Astrocyte of the spinal cord (primary cell): ENCODE measurements at regions not wholly inside any gene's neighbourhood (a gene's known extent, or its start where the extent isn't known, plus 50 kb on each side); places are given as distances from the start of the nearest gene placed in this dataset.

Experiments used
- DNase-seq: peaks from one replicate; pipeline ENCODE4 v3.0.0; 2011; ENCODE audit warnings: low read depth, low spot score
- H3K4me3 ChIP-seq: 2 replicates; pipeline ENCODE4 v1.5.1; 2011; ENCODE audit warnings: low read depth, mild to moderate bottlenecking, low read length, moderate library complexity
- in situ Hi-C: cut with HindIII; loops from 2 replicates; pipeline ENCODE4 v1.10.0; 2017; ENCODE audit warnings: low sequenced_read_pairs
- TF ChIP-seq, protein P1 (sequence below): IDR thresholded peaks from 2 replicates; pipeline ENCODE4 v1.5.1; 2012; ENCODE audit warnings: low read depth, mild to moderate bottlenecking, low read length, inconsistent platforms

DNA sequence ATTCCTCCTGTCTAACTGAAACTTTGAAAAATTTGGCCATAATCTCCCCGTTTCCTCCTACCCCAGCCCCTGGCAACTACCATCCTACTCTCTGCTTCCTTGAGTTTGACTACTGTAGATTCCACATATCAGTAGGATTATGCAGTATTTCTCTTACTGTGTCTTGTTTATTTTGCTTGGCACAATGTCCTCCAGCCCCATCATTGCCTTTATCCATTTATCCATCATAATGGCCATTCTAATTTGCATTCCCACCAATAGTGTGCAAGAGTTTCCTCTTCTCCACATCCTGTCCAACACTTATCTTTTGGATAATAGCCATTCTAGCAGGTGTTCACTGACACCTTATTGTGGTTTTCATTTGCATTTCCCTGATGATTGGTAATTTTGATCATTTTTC, 202.3 kb downstream of the THBS2 start:
- in situ Hi-C loops = no loop called here
- no peak for DNase-seq
- TF ChIP-seq, protein P1, sequence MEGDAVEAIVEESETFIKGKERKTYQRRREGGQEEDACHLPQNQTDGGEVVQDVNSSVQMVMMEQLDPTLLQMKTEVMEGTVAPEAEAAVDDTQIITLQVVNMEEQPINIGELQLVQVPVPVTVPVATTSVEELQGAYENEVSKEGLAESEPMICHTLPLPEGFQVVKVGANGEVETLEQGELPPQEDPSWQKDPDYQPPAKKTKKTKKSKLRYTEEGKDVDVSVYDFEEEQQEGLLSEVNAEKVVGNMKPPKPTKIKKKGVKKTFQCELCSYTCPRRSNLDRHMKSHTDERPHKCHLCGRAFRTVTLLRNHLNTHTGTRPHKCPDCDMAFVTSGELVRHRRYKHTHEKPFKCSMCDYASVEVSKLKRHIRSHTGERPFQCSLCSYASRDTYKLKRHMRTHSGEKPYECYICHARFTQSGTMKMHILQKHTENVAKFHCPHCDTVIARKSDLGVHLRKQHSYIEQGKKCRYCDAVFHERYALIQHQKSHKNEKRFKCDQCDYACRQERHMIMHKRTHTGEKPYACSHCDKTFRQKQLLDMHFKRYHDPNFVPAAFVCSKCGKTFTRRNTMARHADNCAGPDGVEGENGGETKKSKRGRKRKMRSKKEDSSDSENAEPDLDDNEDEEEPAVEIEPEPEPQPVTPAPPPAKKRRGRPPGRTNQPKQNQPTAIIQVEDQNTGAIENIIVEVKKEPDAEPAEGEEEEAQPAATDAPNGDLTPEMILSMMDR = no peak
- H3K4me3 ChIP-seq = no peak overlapping the region

DNA sequence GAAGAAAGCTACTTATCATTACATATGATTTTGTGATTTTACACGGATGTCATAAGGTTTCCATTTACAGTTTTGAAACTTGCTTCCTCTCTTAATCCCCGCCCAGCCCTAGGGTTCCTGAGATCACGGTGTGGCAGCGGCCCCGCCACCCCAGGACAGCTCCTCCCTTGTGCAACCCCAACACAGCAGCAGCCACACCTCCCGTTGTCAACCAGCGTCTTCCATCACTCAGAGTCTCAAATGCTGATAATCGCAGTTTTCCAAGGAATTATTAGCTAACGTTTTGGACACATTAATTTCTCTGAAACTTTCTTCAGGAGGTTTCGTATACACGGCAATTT, 204.8 kb downstream of the THBS2 start:
- in situ Hi-C loops = no loop called here
- no peak overlapping the region for H3K4me3 ChIP-seq
- no peak for DNase-seq
- TF ChIP-seq, protein P1 = no peak

DNA sequence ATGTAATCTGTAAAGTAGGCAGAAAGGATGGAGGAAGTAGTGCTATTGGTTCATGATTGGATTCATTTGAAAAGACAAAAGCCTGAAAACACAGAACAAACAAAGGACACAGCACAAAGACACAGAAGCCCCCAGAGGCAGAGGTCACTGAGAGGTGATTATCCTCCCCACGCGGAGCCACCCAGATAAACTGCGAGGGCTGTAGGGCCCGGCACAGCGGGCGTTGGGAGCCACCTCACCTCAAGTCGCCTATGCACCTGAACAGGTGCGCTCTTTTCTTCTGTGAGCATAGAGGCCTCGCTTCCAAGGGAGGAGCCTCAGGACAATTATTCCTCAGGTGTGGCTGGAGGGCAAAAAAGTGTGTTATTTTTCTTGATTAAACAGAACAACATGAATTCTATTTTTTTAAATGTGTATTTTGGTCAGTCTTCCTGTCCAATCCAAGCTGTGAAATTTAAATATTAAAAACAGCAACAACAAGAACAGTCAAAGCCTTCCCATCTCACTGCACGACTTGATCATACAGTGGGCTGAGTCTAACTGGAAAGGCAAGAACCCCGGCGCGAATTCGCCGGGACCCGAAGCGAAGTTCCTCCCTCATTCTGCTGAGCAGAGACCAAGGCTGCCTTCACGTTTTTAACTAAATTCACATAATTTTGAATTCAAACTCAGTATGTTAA, 205.3 kb downstream of the THBS2 start:
- no peak overlapping the region for H3K4me3 ChIP-seq
- DNase-seq = no peak
- TF ChIP-seq, protein P1 = no peak
- in situ Hi-C loops = no loop called here

DNA sequence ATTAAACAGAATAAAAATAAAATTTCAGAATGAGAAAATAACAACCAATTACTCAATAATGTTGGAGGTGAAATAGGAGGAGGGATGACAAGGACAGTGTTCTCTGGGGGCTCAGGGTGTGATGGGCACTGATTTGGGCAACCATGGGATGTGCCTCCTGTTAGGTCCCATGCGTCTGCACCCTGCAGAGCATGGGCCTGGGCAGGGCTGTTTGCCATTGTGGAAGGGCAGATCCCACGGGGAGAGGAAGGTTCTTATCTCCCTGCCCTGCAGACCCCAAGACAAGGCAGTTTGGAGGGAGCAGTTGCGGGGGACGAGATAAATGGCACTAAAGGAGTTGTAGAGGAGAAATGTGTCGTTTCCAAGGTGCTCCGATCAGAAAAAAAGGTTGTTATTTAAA, 206.3 kb downstream of the THBS2 start:
- no peak for DNase-seq
- TF ChIP-seq, protein P1 = no peak
- in situ Hi-C loops = no loop called here
- no peak overlapping the region for H3K4me3 ChIP-seq

DNA sequence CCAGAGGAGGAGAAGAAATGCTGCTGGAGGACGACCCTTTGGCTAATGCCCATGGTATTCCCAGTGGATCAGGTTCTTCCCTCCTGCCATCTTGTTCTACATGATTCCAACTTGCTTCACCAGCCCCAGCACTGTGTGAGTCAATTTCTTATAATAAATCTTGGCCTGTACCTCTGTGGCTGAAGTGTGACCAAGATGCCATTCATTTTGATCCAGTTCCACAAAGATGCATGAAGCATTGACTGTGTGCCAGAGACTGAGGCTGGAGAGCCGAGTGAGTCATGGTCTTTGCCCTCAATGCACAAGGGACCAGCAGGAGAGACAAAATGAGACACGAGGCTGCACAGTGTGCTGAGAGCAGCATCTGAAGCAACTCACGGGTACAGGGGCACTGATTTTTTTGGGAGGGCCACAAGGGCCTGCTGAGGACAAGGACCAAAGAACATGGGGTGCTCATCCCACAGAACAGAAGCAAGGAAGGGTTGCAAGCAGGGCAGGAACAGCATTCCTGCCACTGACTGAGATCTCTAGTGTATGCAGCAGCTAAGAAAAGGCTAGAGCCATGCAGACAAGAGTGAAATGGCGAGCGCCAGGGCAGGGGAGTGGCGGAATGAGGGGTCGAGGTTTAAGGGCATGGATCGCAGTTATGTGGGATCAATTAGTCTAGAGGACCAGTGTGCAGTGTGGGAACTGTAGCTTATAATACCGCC, 207.0 kb downstream of the THBS2 start:
- TF ChIP-seq, protein P1 = no peak
- DNase-seq = peak; percentile 76
- no peak overlapping the region for H3K4me3 ChIP-seq
- in situ Hi-C loops = no loop called here

DNA sequence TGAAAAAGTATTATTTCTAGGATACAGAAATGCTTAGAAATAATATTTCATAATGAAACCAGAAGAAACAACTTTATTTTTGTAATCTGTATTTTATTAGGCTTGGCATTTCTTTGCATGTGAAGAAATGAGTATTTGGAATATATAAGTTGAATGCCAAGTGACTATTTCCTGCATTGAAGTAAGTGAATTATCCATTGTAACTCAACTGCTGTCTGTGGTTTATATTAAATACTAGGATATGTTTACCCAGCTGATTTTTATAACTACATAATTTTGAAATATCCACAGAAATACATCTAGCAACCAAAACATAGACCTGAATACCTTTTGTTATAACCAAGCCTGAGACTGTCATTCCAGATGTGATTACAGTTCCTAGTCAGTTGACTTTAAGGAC, 207.6 kb downstream of the THBS2 start:
- in situ Hi-C loops = no loop called here
- no peak for DNase-seq
- no peak overlapping the region for H3K4me3 ChIP-seq
- TF ChIP-seq, protein P1 = no peak
